Cerebellar cortex (tissue), 1 donor: ENCODE measurements at regions not wholly inside any gene's neighbourhood (a gene's known extent, or its start where the extent isn't known, plus 50 kb on each side); places are given as distances from the start of the nearest gene placed in this dataset.

Experiments used
- DNase-seq: peaks from one replicate; pipeline ENCODE4 v3.0.0-alpha.2; 2015; ENCODE audit warnings: low spot score

DNA sequence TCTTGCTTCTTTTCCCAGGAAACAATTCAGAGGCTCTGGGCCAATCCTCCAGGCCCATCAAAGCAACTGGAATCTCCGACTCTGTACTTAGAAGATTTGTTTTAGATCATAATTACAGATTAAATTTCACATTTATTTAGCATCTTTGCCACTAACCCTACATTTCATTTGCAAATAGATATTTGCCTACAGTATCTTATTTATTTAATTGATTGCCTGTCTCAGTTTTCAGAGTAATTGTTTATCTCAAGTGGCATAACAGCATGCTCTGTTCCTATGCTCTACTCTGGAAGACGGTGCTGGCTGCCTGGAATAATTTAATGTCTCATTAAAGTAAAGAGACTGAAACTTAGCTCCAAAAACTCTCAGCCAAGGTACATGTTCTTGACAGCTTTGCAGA lies 213.4 kb downstream of the HNMT start:
- DNase-seq, result no peak

DNA sequence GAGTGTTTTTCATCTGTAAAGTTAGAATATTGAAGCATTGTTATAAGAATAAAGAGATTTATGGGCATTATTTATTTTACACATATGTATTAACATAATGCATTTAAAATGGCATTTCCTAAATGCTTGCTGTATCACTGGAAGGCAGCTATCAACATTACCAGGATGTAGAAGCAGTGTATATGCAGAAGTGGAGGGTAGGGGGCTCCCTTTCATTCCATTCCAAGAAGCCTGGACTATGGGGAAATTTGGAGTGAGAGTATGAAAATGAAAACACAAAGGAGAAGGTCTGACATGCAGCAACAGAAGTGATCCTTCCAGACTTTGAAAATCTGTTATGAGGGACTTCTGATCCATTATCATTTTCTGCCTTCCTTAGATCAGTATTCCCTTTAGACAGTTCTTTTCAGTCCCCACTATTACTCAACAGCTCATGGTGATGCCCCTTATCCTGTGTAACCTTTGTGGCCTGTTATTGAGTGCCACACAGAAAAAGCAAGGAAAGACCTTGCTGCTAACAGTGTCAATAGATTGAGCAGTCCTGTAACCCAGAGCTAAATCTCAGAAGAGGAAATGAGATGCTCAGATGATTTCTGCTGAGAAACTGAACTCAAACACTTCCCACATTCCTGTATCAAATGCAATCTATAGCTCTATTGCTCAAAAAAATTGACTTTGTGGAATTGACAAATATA lies 216.6 kb downstream of the HNMT start:
- DNase-seq, result no peak

DNA sequence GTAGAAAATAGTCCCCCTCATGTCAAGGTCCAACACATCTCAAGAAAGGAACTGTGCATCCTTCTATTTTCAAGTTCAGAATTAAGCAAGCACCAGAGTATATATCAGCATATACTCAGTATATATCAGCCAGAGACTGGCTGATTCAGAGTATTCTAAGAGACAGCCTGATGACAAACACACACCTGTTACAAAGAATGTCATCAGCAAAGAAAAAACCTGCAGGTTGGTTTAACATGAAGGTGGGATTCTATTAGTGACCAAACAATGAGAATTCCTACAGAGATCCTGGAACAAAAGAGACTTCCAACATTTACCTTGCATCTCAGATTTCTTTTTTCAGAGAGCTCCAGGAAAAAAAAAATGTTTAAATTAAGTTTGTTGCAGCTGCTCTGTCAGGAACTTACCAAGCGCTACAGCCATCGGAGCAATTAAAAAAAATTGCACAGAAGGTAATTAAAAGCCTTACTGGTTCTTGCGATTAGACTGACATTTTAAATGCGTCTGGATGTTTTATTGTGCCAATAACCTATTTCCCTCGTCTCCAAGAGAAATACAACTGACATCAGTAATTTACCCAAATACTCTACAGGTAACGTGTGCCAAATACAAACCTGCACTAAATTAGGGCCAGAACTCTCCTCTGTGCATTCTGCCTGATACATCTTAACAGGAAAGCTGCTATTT lies 218.1 kb downstream of the HNMT start:
- DNase-seq, result peak; percentile 39

DNA sequence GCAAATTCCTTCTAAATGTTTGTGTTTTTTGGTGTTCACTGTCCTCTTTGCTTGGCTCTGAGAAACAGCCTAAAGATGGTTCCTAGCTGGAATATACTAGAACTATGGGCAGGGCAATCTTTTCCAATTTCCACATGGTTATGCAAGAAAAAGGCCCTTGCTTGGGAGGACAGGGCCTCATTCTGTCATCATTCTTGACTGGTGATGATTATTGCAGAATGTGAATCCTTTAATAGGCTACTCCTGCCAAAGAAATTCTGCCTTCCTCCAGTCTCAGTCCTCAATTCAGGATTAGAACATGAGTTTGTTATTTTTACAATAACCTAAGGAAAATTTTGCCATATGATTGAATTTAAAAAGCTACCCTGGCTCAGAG lies 218.7 kb downstream of the HNMT start:
- no peak for DNase-seq

DNA sequence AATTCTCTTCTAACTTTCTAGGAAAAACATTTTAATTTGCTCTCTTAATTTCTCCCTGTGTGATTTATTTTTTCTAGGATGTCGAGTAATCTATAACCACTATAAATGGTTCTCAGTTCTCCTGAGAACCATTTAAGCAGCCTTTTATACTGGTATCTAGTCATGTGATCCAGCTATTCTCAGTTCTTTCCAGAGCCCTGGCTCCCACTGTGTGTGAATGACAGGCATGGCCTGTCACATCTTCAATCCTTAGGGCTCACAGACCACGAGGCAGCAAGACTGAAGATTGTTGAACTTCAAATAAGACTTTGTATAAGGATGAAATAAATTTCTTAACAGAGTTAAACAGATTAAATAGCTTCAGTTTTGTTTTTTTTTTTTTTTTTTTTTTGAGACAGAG lies 219.4 kb downstream of the HNMT start:
- DNase-seq, result no peak

DNA sequence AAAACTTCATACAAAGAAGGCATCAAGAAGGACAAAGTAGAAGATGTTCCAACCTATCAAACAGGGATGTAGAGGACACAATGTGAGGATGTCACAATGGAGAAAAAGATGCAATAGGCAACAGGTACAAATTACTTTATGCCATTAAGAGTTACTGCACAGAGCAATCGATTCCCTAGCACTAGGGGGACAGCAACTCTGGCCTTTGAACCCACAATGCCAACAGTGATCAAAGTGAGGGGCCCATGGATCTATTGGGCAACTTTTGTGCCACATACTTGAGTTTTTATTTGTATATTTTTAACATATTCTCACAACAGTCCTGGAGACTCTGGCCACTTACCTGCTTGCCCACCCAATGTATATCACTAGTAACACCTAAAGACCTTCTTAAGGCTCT lies 220.2 kb downstream of the HNMT start:
- no peak for DNase-seq

DNA sequence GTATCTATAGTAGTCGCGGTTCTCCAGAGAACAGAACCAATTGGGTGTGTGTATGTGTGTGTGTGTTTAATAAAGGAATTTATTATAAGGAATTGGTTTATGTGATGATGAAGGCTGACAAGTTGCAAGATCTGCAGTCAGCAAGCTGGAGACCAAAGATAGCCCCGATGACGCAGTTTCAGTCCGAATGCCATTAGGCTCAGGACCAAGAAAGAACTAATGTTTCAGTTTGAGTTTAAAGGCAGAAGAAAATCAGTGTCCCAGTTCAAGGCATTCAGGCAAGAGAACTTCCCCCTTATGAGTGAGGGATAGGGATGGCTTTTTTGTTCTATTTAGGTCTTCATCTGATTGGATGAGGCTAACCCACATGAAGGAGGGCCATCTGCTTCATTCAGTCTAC lies 221.6 kb downstream of the HNMT start:
- no peak for DNase-seq

DNA sequence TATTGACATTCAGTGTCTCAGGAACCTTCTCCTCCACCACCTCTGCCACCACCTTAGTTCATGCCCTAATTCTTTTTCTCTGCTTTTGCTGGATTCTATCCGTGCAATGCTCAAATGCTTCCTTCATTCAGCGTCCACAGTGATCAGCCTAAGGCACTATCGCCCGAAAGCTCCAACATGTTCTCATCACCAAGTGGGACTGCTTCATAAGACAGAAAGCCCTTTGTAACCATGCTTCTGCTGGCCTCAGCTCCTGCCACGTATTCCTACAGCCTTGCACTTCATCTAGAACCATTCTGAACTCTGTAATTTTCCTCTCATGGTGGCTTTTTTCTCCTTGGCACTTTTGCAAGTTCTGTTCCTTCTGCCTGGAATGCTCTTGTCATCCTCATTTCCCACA lies 222.9 kb downstream of the HNMT start:
- DNase-seq, result no peak

DNA sequence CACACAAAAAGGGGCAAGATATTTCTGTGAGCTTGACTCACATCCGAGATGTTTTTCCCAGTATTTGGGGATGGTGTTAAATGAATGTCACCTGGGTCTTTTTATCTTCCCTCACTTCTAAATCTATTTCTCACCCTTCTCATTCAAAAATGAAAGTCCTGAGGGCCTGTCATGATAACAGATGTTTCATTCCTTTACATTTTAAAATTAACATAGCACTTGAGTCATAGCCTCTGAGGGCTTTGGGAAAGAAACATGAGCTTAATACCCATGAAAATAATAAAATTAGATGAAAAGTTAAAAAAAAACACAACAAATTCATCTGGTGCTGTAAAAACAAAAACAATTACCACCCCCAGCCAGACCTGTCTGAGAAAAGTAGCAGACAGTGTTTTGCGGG lies 226.7 kb downstream of the HNMT start:
- no peak for DNase-seq

DNA sequence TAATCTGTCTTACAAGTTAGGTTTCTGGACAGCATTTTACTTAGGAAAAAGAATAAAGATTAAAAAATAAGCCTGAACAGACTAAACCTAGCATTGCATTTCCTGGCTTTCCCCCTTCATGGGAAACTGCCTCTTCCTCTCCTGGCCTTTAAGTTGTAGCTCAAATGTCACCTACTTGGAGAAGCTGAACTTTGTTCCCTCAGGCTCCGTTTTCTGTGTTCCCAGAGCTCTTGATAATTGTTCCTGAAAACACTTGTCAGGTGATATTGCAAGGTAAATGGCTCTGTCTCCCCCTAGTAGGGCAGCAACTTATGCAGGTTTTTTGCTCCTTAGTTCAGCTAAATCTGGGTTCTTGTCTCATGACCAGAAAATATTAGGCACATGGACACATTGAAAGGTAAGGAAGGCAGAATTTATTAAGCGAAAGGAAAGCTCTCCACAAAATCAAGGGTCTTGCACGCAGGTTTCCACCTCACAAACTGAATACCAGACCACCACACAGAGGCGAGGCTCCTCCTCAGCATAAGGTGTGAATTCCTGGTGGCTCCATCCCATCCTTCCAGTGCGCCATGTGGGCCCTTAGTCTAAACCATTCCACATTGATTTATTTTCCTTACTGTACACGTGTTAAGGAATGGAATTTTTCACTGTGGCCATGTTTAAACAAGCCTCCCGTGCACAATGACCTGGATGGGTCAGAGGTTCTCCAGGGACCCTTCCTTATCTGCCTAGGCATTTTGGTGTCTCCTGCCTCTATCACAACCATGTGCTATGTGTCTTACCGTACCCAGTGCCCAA lies 229.3 kb downstream of the HNMT start:
- no peak for DNase-seq

DNA sequence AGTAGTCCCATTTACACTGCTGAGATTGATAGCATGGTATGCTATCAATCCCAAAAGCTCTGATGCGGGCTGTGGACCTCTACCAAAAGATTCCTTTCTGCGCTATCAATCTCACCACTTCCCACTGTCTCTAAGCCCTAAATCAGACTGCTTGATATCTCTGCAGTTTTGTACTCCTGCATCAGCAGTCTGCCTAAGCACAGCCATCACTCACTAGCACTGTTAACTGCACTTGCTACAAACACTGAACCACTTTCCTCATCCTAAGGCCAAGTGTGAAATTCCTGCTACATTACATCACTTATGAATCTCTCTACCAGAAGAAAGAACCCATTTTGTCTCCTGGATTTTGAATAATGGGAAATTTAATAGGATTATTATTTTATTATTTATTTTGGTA lies 237.0 kb downstream of the HNMT start:
- DNase-seq, result no peak

DNA sequence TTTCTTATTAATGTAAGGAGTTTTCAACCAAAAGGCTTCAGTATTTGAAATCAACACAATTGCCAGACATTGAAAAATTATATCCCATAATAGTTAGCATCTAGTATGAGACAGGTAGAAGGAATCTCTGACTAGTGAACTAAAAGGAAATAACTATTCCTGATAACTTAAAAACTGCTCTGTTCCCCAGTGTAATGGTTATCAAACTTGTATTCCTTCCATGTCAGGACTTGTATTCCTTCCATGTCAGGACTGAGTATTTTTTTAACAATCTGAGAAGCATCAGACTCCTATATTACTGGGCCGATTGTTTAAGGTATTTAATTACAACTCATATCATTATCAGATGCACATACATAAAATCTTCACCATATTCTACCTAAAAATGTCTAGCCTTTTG lies 238.5 kb downstream of the HNMT start:
- DNase-seq, result no peak

DNA sequence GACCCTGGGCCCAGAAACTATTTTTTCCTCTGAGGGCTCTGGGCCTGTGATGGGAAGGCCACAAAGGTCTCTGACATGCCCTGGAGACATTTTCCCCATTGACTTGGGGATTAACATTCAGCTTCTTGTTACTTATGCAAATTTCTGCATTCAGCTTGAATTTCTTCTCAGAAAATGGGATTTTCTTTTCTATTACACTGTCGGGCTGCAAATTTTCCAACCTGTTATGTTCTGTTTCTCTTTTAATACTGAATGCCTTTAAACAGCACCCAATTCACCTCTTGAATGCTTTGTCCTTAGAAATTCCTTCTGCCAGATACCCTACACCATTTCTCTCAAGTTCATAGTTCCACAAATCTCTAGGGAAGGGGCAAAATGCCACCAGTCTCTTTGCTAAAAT lies 241.0 kb downstream of the HNMT start:
- no peak for DNase-seq

DNA sequence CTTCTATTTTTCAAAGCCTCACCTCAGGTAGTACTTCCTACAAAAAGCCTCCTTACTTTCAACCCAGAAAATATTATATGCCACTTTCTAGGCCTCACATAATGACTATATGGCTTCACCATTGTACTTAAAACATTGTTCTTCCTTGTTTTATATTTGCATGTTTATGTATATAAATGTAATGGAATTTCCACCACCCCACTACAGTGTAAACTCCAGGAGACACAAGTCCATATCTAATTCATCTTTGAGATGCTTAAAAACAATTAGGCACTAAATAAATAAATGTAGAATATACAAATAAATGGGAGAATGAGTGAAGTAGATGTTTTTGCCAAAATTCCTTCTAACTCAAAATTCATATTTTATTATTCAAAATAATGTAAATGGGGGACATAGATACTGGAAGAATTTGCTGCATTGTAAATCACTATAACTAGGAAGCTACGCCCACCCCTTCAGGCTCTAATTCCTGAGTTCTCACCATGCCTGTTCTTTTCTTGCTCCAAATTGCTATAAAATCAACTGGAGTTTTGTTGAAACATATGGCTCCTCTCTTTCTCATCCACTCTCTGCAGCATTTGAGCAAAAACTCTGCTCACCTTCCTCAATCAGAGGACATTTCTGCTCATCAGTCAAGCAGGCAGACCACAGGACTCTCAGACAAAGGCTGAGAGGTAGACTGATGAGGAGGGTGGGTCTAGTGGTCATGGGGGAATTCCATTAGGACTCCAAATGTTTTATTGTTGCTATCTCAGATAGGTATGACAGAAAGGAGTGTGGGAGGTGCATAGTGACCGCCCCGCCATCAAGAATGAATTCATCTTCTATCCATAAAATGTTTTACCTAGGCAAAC lies 243.0 kb downstream of the HNMT start:
- no peak for DNase-seq

DNA sequence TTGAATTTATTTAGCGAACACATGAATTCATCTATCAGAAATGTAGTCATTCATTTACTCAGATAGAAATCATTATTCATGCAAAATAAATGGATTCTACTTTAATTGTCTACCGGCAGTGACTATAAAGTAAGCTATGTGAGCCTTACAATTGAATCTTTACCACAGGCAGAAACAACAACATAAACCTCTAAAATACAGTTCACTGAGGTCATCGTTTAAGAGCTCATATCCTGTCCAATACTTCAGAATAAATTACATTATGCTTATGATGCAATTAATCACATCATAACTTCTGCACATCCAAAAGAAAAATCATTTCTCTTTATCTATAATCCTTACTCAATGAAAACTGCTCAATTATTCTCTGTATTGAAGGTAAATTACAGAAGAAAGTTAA lies 244.7 kb downstream of the HNMT start:
- no peak for DNase-seq

DNA sequence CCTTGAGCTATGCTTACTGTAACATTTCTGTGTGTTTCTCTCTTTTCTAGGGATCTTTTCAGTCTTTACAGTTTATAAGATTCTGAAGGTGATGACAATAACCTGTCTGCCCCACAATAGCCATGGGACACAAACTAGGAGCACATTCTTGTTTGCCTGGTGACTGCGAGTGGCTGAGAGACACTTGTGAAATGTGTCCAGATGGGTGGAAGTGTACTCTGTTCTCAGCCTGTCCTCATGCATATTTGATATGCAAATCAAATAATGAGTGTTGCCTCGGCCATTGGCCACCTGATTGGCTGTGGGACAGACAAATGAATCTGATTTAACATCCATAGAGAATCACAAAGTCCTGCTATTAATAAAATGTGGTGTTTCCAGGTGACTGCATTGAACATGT lies 246.2 kb downstream of the HNMT start:
- DNase-seq, result no peak

DNA sequence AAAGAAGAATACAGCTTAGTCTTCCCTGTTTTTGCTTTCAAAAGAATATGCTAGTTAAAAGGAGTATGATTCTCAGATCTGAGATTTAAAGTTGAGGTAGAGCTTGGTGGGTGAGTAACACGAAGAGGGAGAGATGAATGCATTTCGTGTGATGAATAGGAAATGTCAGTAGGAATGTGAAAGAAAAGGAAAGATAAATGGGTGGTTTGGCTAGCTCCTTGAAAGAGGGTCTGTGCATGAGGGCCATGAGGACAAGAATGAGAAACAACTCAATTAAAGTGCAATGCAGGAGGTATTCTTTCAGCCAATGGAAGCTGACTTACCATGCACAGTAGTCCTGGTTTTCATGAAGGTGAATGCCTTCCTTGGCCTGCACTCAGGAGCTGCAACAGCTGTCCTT lies 248.2 kb downstream of the HNMT start:
- no peak for DNase-seq

DNA sequence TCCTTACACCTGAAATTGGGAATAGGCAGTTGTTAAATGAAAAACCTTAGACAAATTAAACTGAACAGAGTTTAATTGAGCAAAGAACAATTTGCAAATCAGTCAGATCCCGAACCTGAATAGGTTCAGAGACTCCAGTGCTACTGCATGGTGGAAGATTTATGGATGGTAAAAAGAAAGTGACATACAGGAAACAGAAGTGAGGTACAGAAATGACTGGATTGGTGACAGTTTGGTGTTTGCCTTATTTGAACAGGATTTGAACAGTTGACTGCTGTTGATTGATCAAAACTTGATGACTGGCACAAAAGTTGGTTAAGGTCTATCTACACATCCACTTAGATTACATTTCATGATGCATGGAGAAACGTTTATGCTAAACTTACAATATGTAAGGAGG lies 248.8 kb downstream of the HNMT start:
- DNase-seq, result no peak

DNA sequence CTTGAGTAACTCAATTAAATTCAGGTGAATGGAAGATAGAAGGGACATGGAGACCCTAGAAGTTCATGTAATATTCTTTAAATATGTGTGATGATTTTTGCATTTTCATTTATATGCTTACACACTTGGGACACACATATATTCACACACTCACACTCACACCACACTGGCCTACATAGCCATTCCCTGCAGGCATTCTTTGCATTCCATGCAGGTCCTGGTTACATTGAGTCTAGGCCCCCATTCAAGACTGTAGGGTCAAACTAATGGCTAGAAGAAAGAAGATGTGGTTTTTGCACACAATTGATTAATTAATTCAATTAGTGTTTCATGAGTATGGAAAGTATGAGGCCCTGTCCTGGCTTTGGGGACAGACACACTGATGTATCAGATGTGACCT lies 249.4 kb downstream of the HNMT start:
- no peak for DNase-seq

DNA sequence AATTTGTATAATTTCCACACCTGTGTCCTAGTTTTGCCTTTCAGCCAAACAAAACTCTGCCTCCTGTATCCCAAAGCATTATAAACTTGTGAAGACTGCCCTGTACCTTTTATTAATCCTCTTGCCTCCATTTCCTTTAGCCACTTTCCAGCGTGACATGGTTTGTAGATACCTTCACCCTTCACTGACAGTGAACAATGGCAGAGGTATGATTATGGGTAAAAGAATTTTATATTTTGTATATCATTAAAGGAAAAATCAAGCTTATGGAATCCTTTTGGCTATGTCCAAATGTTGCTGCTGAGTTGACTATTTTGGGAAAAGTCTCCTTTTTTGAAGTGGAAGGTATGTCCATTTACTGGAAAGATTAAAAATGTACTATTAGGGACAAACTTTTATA lies 251.7 kb downstream of the HNMT start:
- DNase-seq, result no peak

DNA sequence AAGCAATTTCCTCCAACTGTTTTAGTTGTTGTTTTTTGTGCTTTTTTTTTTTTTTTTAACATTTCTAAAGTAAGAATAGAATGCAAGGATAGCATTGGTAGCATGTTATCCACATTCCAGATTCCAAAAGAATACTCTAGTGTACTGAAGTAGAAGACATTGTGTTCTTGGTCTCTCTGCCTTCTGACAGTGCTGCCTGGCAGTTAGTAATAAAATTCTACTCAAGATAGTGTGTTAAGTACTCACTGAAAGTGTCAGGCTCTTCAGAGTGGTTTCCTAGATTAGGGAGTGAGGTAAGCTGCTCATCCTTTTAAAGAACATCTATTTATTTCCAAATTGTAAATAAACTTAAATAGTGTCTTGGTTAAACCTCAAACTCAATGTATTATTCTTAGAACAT lies 253.7 kb downstream of the HNMT start:
- no peak for DNase-seq

DNA sequence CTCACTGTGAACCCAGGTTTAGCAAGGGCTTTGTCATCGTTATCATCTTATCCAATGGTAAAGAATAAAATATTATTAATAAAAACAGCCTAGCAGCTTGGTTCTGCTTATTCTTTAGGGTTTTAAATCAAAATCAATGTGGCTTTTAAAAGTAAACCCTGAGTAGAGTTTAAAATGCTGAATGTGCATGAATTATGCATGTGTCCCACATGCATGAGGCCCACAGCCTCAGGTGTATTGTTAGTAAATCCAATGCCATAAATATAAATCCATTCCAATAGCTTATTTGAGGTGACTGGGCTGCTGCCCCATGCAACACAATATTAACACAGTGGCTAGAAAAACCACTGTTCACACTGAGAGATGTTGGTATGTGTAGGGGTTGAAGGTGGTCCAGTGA lies 254.1 kb downstream of the HNMT start:
- no peak for DNase-seq
